H1 (cell line): ENCODE measurements at regions not wholly inside any gene's neighbourhood (a gene's known extent, or its start where the extent isn't known, plus 50 kb on each side); places are given as distances from the start of the nearest gene placed in this dataset.

Experiments
- CTCF ChIP-seq, 3 experiments: IDR thresholded peaks; 1 replicate in 2 of 3; 2 replicates in 1 of 3; pipeline versions ENCODE4 v1.5.1 to v1.6.1; 2011; ENCODE audit warnings: low read length in 3 of 3, mild to moderate bottlenecking in 3 of 3, inconsistent platforms in 2 of 3, low read depth in 1 of 3, moderate library complexity in 1 of 3; ENCODE audit not compliant: insufficient read depth in 1 of 3; ENCODE audit errors: control extremely low read depth in 1 of 3
- FOSL1 ChIP-seq: IDR thresholded peaks from 2 replicates; pipeline ENCODE4 v1.6.1; 2011; ENCODE audit warnings: mild to moderate bottlenecking, low read depth, low read length, moderate library complexity; ENCODE audit not compliant: insufficient read depth
- SIRT6 ChIP-seq: IDR thresholded peaks from one replicate; pipeline ENCODE4 v1.7.1; 2012; ENCODE audit warnings: low read length, inconsistent platforms

- no peak for TF ChIP-seq FOSL1
- no peak for TF ChIP-seq CTCF (IDR thresholded peaks at IDR 0.05; ENCODE audit: control extremely low read depth in 1 of 3, insufficient read depth in 1 of 3, low read depth in 1 of 3, low read length in 3 of 3)
- no peak for TF ChIP-seq SIRT6
Measured at GRCh38 chr1:209403921-209404320, 179.6 kb upstream of the CAMK1G start (continued).
